ENCODE measurements at regions not wholly inside any gene's neighbourhood (a gene's known extent, or its start where the extent isn't known, plus 50 kb on each side); places are given as distances from the start of the nearest gene placed in this dataset.

- no peak for TF ChIP-seq EZH2 (IDR thresholded peaks at IDR 0.05; ENCODE audit: borderline replicate concordance)
- no peak for TF ChIP-seq CTCF (IDR thresholded peaks at IDR 0.05; ENCODE audit: poor library complexity)
Observed at GRCh38 chr10:131534836-131535235, 223.3 kb upstream of the TCERG1L start.
